K562 (cell line): ENCODE measurements at regions not wholly inside any gene's neighbourhood (a gene's known extent, or its start where the extent isn't known, plus 50 kb on each side); places are given as distances from the start of the nearest gene placed in this dataset.
"Not testable (repeated sequence)": the region's sequence is repeated elsewhere in the genome, so short reads cannot be mapped to it uniquely, and the experiment has no call there.

ENCODE experiments used
- ARNT ChIP-seq, 2 experiments: fragments of 450-650 bp; IDR thresholded peaks; 2 replicates each; pipeline ENCODE4 v1.6.1; 2016; ENCODE audit warnings: mild to moderate bottlenecking in 1 of 2
- ATF7 ChIP-seq: fragments of 450-650 bp; IDR thresholded peaks from 2 replicates; pipeline ENCODE4 v1.7.1; 2014; ENCODE audit warnings: mild to moderate bottlenecking, moderate library complexity
- CC2D1A ChIP-seq: fragments of 450-650 bp; IDR thresholded peaks from 2 replicates; pipeline ENCODE4 v1.6.1; 2017; ENCODE audit warnings: mild to moderate bottlenecking
- CHD4 ChIP-seq: fragments of 200-600 bp; sonication (generic); IDR thresholded peaks from 3 replicates; pipeline ENCODE4 v1.6.1; 2012; ENCODE audit warnings: low read depth, mild to moderate bottlenecking, mixed read lengths, low read length, inconsistent platforms; ENCODE audit not compliant: insufficient read depth, insufficient replicate concordance, poor library complexity, severe bottlenecking
- CTCF ChIP-seq, 3 experiments: IDR thresholded peaks in 2 of 3; conservative IDR thresholded peaks in 1 of 3; 2 replicates each; pipeline ENCODE4 v1.5.1; 2011 to 2012; ENCODE audit warnings: low read length in 3 of 3, mild to moderate bottlenecking in 3 of 3, control low read depth in 2 of 3, improper control_type of control experiment in 1 of 3, inconsistent platforms in 1 of 3, low read depth in 1 of 3, mixed read lengths in 1 of 3, moderate library complexity in 1 of 3; ENCODE audit not compliant: insufficient read depth in 2 of 3
- ESRRA ChIP-seq: fragments of 450-650 bp; IDR thresholded peaks from 2 replicates; pipeline ENCODE4 v1.6.1; 2014; ENCODE audit warnings: low read depth, mild to moderate bottlenecking, moderate library complexity, borderline replicate concordance
- HLTF ChIP-seq: fragments of 450-650 bp; IDR thresholded peaks from 2 replicates; pipeline ENCODE4 v1.6.1; 2016
- KDM5B ChIP-seq: fragments of 200-600 bp; sonication (generic); IDR thresholded peaks from 2 replicates; pipeline ENCODE4 v1.6.1; 2012; ENCODE audit warnings: low read depth, mild to moderate bottlenecking, moderate library complexity, low read length, control low read depth, inconsistent platforms; ENCODE audit not compliant: insufficient replicate concordance
- NONO ChIP-seq, 2 experiments: fragments of 200-400 bp in 1 of 2; fragments of 450-650 bp in 1 of 2; formaldehyde crosslinking in 1 of 2; IDR thresholded peaks; 2 replicates each; pipeline ENCODE4 v1.6.1; 2017; ENCODE audit warnings: low read depth in 2 of 2, mild to moderate bottlenecking in 2 of 2, moderate library complexity in 2 of 2, low read length in 1 of 2
- SMAD4 ChIP-seq: fragments of 250-450 bp; sonication (Bioruptor Pico); conservative IDR thresholded peaks from 2 replicates; pipeline ENCODE4 v1.8.0; 2021; ENCODE audit warnings: inconsistent platforms, mild to moderate bottlenecking, moderate library complexity
- TCFL5 ChIP-seq: fragments of 250-450 bp; sonication (Bioruptor Pico); conservative IDR thresholded peaks from 2 replicates; pipeline ENCODE4 v1.6.1; 2021; ENCODE audit warnings: mild to moderate bottlenecking, moderate library complexity, matching md5 sums
- ZNF696 ChIP-seq: fragments of 250-450 bp; sonication (Bioruptor Pico); conservative IDR thresholded peaks from 2 replicates; pipeline ENCODE4 v1.4.0; 2020; ENCODE audit warnings: mild to moderate bottlenecking, moderate library complexity
- TF ChIP-seq, protein P1 (sequence below): fragments of 200-600 bp; sonication (generic); IDR thresholded peaks from one replicate; pipeline ENCODE4 v1.6.1; 2012; ENCODE audit warnings: mild to moderate bottlenecking, low read depth, low read length, inconsistent platforms

DNA sequence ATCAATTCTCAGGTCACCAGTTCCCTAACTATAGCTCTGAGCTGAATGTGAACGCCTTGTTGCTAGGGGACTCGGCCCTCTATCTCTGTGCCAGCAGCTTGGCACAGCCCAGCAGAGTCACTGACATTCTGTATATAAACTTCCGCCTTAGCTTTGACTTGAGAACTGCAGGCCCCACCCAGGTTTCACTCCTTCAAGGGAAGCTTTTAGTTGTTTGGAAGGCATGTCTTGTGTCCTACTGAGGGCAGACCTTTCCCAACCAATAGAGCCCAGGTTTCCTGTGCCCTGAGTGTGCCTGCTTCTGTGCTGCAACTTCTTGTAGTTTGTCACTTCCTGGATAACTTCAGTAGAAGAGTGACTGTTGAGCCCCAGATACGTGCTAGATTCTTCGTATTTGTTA lies 228.8 kb upstream of the PRSS1 start:
- TF ChIP-seq, protein P1, sequence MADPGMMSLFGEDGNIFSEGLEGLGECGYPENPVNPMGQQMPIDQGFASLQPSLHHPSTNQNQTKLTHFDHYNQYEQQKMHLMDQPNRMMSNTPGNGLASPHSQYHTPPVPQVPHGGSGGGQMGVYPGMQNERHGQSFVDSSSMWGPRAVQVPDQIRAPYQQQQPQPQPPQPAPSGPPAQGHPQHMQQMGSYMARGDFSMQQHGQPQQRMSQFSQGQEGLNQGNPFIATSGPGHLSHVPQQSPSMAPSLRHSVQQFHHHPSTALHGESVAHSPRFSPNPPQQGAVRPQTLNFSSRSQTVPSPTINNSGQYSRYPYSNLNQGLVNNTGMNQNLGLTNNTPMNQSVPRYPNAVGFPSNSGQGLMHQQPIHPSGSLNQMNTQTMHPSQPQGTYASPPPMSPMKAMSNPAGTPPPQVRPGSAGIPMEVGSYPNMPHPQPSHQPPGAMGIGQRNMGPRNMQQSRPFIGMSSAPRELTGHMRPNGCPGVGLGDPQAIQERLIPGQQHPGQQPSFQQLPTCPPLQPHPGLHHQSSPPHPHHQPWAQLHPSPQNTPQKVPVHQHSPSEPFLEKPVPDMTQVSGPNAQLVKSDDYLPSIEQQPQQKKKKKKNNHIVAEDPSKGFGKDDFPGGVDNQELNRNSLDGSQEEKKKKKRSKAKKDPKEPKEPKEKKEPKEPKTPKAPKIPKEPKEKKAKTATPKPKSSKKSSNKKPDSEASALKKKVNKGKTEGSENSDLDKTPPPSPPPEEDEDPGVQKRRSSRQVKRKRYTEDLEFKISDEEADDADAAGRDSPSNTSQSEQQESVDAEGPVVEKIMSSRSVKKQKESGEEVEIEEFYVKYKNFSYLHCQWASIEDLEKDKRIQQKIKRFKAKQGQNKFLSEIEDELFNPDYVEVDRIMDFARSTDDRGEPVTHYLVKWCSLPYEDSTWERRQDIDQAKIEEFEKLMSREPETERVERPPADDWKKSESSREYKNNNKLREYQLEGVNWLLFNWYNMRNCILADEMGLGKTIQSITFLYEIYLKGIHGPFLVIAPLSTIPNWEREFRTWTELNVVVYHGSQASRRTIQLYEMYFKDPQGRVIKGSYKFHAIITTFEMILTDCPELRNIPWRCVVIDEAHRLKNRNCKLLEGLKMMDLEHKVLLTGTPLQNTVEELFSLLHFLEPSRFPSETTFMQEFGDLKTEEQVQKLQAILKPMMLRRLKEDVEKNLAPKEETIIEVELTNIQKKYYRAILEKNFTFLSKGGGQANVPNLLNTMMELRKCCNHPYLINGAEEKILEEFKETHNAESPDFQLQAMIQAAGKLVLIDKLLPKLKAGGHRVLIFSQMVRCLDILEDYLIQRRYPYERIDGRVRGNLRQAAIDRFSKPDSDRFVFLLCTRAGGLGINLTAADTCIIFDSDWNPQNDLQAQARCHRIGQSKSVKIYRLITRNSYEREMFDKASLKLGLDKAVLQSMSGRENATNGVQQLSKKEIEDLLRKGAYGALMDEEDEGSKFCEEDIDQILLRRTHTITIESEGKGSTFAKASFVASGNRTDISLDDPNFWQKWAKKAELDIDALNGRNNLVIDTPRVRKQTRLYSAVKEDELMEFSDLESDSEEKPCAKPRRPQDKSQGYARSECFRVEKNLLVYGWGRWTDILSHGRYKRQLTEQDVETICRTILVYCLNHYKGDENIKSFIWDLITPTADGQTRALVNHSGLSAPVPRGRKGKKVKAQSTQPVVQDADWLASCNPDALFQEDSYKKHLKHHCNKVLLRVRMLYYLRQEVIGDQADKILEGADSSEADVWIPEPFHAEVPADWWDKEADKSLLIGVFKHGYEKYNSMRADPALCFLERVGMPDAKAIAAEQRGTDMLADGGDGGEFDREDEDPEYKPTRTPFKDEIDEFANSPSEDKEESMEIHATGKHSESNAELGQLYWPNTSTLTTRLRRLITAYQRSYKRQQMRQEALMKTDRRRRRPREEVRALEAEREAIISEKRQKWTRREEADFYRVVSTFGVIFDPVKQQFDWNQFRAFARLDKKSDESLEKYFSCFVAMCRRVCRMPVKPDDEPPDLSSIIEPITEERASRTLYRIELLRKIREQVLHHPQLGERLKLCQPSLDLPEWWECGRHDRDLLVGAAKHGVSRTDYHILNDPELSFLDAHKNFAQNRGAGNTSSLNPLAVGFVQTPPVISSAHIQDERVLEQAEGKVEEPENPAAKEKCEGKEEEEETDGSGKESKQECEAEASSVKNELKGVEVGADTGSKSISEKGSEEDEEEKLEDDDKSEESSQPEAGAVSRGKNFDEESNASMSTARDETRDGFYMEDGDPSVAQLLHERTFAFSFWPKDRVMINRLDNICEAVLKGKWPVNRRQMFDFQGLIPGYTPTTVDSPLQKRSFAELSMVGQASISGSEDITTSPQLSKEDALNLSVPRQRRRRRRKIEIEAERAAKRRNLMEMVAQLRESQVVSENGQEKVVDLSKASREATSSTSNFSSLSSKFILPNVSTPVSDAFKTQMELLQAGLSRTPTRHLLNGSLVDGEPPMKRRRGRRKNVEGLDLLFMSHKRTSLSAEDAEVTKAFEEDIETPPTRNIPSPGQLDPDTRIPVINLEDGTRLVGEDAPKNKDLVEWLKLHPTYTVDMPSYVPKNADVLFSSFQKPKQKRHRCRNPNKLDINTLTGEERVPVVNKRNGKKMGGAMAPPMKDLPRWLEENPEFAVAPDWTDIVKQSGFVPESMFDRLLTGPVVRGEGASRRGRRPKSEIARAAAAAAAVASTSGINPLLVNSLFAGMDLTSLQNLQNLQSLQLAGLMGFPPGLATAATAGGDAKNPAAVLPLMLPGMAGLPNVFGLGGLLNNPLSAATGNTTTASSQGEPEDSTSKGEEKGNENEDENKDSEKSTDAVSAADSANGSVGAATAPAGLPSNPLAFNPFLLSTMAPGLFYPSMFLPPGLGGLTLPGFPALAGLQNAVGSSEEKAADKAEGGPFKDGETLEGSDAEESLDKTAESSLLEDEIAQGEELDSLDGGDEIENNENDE: not testable (repeated sequence)
- TF ChIP-seq CC2D1A; ARNT (IDR thresholded peaks at IDR 0.05); ESRRA; SMAD4; ATF7; HLTF; NONO (IDR thresholded peaks at IDR 0.05; ENCODE audit: low read depth in 2 of 2, low read length in 1 of 2); ZNF696 (CRISPR knock-in tag); KDM5B; CHD4; TCFL5; CTCF (IDR thresholded peaks at IDR 0.05 in 2 of 3, conservative IDR thresholded peaks at IDR 0.05 in 1 of 3; ENCODE audit: insufficient read depth in 2 of 3, low read depth in 1 of 3, low read length in 3 of 3): not testable (repeated sequence)
